ENCODE measurements at regions not wholly inside any gene's neighbourhood (a gene's known extent, or its start where the extent isn't known, plus 50 kb on each side); places are given as distances from the start of the nearest gene placed in this dataset.

GRCh38 chr1:245046769-245047168 lies 108.0 kb upstream of the KIF26B start:
- Histone ChIP-seq H3K36me3 (ENCODE audit: control insufficient read depth, insufficient read depth, low read length) (no peaks in the 10 kb centered on the region), H3K27me3 (replicated peaks; ENCODE audit: control insufficient read depth, insufficient read depth, low read length) (no peaks in the 10 kb centered on the region), H3K4me3 (replicated peaks; ENCODE audit: low read depth, low read length) (no peak overlapping the region)
- no peak for TF ChIP-seq CTCF (IDR thresholded peaks at IDR 0.05; ENCODE audit: insufficient read depth, low read length, poor library complexity, severe bottlenecking)
- no peak for DNase-seq (ENCODE audit: extremely low read depth, insufficient read length)

GRCh38 chr1:245046315-245046714 lies 108.5 kb upstream of the KIF26B start:
- no peak for DNase-seq (ENCODE audit: extremely low read depth, insufficient read length)
- no peak overlapping the region for H3K4me3 ChIP-seq (replicated peaks; ENCODE audit: low read depth, low read length)
- no peaks in the 10 kb centered on the region for H3K27me3 ChIP-seq (replicated peaks; ENCODE audit: control insufficient read depth, insufficient read depth, low read length)
- no peak for TF ChIP-seq CTCF (IDR thresholded peaks at IDR 0.05; ENCODE audit: insufficient read depth, low read length, poor library complexity, severe bottlenecking)
- no peaks in the 10 kb centered on the region for H3K36me3 ChIP-seq (ENCODE audit: control insufficient read depth, insufficient read depth, low read length)

- Histone ChIP-seq H3K27me3 (replicated peaks; ENCODE audit: control insufficient read depth, insufficient read depth, low read length) (no peaks in the 10 kb centered on the region), H3K36me3 (ENCODE audit: control insufficient read depth, insufficient read depth, low read length) (no peaks in the 10 kb centered on the region), H3K4me3 (replicated peaks; ENCODE audit: low read depth, low read length) (no peak overlapping the region)
- no peak for TF ChIP-seq CTCF (IDR thresholded peaks at IDR 0.05; ENCODE audit: insufficient read depth, low read length, poor library complexity, severe bottlenecking)
- DNase-seq (ENCODE audit: extremely low read depth, insufficient read length), result no peak
Observed at GRCh38 chr1:245045087-245045881, 109.5 kb upstream of the KIF26B start.

- H3K4me3 ChIP-seq (replicated peaks; ENCODE audit: low read depth, low read length), result no peak overlapping the region
- DNase-seq (ENCODE audit: extremely low read depth, insufficient read length), result no peak
- no peaks in the 10 kb centered on the region for H3K36me3 ChIP-seq (ENCODE audit: control insufficient read depth, insufficient read depth, low read length)
- no peak for TF ChIP-seq CTCF (IDR thresholded peaks at IDR 0.05; ENCODE audit: insufficient read depth, low read length, poor library complexity, severe bottlenecking)
- no peaks in the 10 kb centered on the region for H3K27me3 ChIP-seq (replicated peaks; ENCODE audit: control insufficient read depth, insufficient read depth, low read length)
Observed at GRCh38 chr1:245043611-245043940, 111.2 kb upstream of the KIF26B start.

- DNase-seq (ENCODE audit: extremely low read depth, insufficient read length), result no peak
Observed at GRCh38 chr1:245041058-245041698, 113.6 kb upstream of the KIF26B start.

More at GRCh38 chr1:245041058-245041698, 113.6 kb upstream of the KIF26B start:
- Histone ChIP-seq H3K27me3 (replicated peaks; ENCODE audit: control insufficient read depth, insufficient read depth, low read length) (no peaks in the 10 kb centered on the region), H3K4me3 (replicated peaks; ENCODE audit: low read depth, low read length) (no peak overlapping the region), H3K36me3 (ENCODE audit: control insufficient read depth, insufficient read depth, low read length) (no peaks in the 10 kb centered on the region)
- no peak for TF ChIP-seq CTCF (IDR thresholded peaks at IDR 0.05; ENCODE audit: insufficient read depth, low read length, poor library complexity, severe bottlenecking)

Data from GM06990 (cell line).